ENCODE measurements at regions not wholly inside any gene's neighbourhood (a gene's known extent, or its start where the extent isn't known, plus 50 kb on each side); places are given as distances from the start of the nearest gene placed in this dataset.

- TF ChIP-seq POLR2A (IDR thresholded peaks at IDR 0.05) (no peak), CTCF (IDR thresholded peaks at IDR 0.05) (no peak), EP300 (IDR thresholded peaks at IDR 0.05) (no peak)
Measured at GRCh38 chr4:57488366-57489162, 378.4 kb upstream of the IGFBP7 start.
